ENCODE measurements at regions not wholly inside any gene's neighbourhood (a gene's known extent, or its start where the extent isn't known, plus 50 kb on each side); places are given as distances from the start of the nearest gene placed in this dataset.

DNA sequence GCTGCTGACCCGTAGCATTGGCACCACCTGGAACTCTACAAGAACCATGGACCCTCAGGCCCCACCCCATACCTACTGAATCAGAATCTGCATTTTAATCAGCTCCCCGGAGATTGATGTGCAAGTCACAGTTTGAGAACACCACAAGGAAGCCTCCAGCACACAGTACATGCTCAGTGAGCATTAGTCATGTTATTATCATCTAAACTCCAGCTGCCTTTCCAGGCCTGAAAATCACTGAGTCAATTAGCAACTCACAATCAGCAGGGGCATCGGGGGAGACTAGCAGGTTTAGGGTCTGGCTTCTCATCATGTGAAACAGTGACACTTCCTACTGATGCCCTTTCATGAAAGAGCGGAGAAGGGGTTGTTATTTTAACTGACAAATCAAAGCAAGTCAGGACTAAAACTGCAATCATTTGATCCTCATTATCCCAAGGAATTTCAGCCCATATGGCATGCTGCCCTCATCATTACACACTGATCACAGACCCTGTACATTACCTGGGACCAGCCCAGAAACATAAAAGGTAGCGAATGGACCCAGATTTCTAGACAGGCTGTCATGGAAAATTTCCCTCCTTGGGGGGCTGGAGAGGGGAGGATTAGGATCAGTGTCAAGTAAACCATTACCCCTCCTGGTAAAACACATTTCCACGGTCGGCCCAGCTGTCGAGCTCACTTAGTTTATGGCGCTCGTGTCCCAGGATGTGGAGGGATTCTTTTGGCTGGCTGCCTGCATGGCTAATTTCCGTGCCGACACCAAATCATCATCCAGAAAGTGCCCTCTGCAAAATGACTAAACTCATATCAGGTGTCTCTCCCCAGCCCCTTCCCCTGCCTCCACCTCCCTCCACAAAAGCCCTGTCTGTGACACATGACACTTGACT lies 122.8 kb downstream of the PRLHR start:
- no peak for DNase-seq (ENCODE audit: low read depth in 1 of 2, low spot score in 1 of 2)
- in situ Hi-C loops (cut with HindIII; ENCODE audit: low pct_unique_long_range_greater_than_20kb, low sequenced_read_pairs), result no loop called here
- TF ChIP-seq JUND (IDR thresholded peaks at IDR 0.05; ENCODE audit: low read depth), result no peak

DNA sequence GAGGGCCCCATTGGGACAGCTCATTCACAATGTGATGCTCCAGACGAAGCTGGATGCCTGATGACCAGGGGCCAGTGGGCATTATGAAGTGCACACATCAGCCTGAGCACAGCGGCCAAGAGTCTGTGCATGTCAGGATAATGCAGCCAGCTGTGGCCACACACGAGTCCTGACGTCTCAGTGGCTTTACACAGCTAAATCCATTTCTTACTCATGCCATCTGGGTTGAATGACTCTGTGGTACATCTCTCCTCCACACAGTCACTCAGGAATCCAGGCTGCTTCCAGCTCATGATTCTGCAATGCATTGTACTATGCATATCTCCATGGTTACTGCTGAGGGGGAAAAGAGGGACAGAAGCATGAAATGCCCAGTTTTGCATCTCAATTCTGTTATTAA lies 123.6 kb downstream of the PRLHR start:
- in situ Hi-C loops (cut with HindIII; ENCODE audit: low pct_unique_long_range_greater_than_20kb, low sequenced_read_pairs), result no loop called here
- no peak for DNase-seq (ENCODE audit: low read depth in 1 of 2, low spot score in 1 of 2)
- TF ChIP-seq JUND (IDR thresholded peaks at IDR 0.05; ENCODE audit: low read depth), result no peak

DNA sequence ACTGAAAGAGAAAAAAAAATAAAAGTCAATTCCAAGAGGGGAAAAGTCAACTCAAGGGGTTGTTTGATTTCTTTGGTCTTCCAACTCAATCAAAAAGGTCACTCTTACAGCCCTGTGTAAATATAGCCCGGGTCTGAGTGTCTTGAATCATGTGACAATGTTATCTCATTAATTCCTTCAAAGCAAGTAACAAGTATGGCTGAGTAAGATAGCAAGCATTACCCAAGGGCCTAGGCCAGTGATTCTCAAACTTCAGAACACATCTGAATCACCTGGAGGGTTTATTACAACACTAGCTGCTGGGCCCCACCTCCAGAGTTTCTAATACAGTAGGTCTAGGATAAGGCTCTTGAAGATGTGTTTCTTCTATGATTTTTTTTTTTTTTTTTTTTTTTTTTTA lies 125.0 kb downstream of the PRLHR start:
- no peak for DNase-seq (ENCODE audit: low read depth in 1 of 2, low spot score in 1 of 2)
- TF ChIP-seq JUND (IDR thresholded peaks at IDR 0.05; ENCODE audit: low read depth), result no peak
- in situ Hi-C loops (cut with HindIII; ENCODE audit: low pct_unique_long_range_greater_than_20kb, low sequenced_read_pairs), result no loop called here

DNA sequence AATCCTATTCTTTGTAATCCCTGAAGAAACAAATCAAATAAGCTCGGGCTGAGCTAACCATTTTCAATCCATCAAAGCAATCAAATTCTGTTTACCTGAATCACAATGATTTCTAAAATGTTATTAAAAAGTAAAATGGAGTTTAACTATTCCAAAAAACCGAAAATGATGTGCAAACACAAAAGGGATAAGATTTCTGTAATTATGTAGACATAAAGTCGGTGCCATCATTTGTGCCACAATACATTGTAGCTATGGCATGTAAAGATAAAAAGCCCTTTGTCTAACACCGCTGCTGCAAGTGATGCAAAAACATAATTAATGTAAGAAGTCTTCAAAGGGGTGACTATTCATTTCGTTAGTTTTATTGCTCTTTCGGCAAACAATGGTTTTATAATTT lies 125.1 kb upstream of the FAM204A start:
- in situ Hi-C loops (cut with HindIII; ENCODE audit: low pct_unique_long_range_greater_than_20kb, low sequenced_read_pairs), result no loop called here
- TF ChIP-seq JUND (IDR thresholded peaks at IDR 0.05; ENCODE audit: low read depth), result no peak
- DNase-seq (ENCODE audit: low read depth in 1 of 2, low spot score in 1 of 2), result no peak

DNA sequence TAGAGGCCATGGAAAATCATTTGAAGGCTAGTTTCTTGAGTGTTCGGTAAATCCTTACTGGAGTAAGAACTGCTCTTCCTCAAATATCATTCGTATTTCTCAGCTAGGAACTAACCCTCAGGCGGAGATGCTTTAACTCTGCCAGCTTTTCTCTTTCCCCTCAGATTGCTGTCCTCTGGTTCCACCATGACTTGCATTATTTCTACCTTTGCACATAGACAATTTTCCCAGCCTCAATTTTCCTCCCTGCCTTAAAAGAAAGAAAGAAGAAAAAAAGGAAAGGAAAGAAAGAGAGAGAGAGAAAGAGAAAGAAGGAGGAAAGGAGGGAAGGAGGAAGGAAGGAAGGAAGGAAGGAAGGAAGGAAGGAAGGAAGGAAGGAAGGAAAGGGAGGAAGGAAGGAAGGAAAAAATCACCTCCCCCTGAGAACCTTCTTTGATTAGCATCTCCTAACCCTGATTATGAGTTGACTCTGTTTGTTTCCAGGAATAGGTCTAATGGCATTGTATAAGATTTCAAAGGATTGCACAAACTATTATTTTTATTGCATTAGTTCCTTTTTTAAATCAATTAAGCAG lies 123.3 kb upstream of the FAM204A start:
- in situ Hi-C loops (cut with HindIII; ENCODE audit: low pct_unique_long_range_greater_than_20kb, low sequenced_read_pairs), result no loop called here
- DNase-seq (ENCODE audit: low read depth in 1 of 2, low spot score in 1 of 2), result no peak
- TF ChIP-seq JUND (IDR thresholded peaks at IDR 0.05; ENCODE audit: low read depth), result no peak

DNA sequence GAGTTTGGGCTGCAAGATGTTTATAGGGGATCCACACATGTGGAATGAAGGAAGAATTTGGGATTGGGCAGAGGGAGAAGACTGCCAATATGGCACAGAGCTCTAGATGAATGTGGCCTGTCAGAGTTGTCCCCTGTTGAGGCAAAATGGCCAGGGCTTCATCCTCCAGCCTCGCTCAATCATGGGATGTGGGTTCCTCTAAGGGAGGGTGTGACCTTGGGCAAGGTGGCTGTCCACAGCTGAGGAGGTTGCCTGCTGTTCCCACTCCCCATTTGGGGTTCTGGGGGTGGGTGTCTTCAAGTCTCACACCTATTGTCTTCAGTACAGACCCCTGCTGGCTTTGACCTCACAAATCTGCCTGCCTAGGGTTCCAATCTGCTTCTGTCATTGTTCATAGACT lies 121.6 kb upstream of the FAM204A start:
- in situ Hi-C loops (cut with HindIII; ENCODE audit: low pct_unique_long_range_greater_than_20kb, low sequenced_read_pairs), result no loop called here
- no peak for DNase-seq (ENCODE audit: low read depth in 1 of 2, low spot score in 1 of 2)
- no peak for TF ChIP-seq JUND (IDR thresholded peaks at IDR 0.05; ENCODE audit: low read depth)

DNA sequence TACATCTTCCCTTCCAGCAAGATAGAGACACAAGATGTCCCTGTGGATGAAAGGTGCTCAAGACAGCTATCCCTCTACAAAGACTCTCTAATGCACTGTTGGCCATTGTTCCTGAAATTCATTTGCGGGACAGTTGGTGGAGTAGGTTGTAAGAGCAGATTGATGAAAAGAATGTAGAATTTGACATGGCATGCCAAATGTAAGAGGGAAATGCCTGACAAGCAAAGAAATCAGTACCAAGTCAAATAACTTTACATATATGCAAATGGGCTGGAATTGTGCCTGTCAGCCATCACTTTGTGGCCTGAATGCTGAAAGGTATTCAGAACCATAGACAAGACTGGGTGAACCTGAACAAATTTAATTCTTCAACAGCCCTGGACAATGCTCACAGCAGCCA lies 120.3 kb upstream of the FAM204A start:
- TF ChIP-seq JUND (IDR thresholded peaks at IDR 0.05; ENCODE audit: low read depth), result no peak
- no peak for DNase-seq (ENCODE audit: low read depth in 1 of 2, low spot score in 1 of 2)
- in situ Hi-C loops (cut with HindIII; ENCODE audit: low pct_unique_long_range_greater_than_20kb, low sequenced_read_pairs), result no loop called here

DNA sequence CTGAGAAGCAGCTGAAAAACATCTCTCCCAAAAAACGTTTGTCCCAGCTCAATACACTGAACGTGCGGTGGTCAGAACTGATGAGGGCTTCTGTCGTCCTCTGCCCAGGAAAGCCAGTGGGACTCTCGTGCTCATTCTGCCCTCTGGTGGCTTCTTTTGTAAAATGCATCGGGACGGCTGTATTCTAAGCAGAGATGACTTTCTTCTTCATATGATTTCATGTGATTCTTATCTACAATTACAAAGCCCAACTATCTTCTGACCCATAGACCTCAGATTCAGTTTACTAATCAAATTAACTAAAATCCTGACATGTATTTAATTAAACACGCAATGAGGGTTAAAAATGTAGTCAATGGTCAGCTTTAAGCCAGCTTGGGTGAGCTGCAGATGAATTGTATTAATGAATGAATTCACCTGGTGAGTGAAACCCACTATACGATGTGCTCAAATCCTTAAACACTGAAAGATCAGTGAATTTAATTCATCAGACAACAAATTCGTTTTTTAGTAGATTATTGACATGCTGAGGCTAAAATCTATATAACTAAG lies 117.6 kb upstream of the FAM204A start:
- DNase-seq (ENCODE audit: low read depth in 1 of 2, low spot score in 1 of 2), result peak; percentile 16 to 76
- no peak for TF ChIP-seq JUND (IDR thresholded peaks at IDR 0.05; ENCODE audit: low read depth)
- in situ Hi-C loops (cut with HindIII; ENCODE audit: low pct_unique_long_range_greater_than_20kb, low sequenced_read_pairs), result no loop called here

DNA sequence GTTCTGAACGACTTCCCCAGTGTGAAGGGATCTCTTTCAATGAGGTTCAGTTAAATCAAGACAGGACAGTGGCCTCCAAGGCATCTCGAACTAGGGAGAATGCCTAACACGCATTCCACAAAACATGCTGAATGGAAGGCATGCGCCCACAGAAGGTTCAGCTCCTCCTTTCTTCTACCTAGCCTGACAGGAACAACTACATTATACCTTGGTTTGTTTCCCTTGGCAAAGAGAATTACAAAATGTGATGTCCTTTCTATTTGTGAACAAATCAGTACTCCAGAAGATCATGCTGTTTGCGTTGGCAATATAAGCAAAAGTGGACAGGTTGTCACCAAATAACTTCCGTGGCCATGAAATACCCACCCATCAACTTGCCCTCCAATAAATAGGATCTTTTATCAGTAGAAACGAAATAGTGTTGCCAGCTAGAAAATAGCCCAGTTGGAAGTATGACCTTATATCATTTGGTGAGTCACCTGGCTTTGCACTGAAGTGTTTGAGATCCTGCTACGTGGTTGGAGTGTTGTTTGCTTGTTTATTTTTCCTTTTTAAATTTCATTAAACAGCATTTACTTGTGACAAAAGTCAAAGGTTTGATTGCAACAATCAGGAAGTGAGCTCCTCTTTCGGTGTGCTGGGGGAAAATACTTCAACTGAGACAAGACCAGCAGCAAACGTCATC lies 117.0 kb upstream of the FAM204A start:
- DNase-seq (ENCODE audit: low read depth in 1 of 2, low spot score in 1 of 2), result peak in 1 of 2 experiments; percentile 70
- in situ Hi-C loops (cut with HindIII; ENCODE audit: low pct_unique_long_range_greater_than_20kb, low sequenced_read_pairs), result no loop called here
- TF ChIP-seq JUND (IDR thresholded peaks at IDR 0.05; ENCODE audit: low read depth), result no peak

DNA sequence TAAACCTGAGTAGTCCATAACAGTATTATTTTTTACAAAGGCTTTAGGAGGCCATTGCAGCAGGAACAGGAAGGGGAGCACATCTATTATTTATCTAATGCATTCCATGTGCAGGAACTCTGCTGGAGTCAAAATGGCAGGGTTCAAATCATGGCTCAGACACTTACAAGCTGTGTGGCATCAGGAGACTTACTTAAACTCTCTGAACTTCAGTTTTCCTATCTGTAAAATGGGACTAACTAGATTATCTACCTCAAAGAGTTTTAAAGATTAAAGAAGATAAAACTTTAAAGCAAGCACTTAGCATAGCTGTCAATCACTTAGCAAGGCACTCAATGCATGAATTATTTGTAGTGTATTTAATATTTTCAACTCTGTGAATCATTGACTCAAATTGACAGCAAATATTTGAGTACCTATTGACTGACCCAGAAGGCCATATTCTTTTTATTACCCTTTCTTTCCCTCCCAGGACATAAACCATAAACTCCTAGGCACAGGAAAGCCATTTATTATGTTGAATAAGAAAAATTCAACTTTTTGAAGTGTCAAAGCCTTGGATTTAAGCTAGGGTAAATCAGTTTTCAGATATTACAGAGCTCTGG lies 115.8 kb upstream of the FAM204A start:
- no peak for DNase-seq (ENCODE audit: low read depth in 1 of 2, low spot score in 1 of 2)
- no peak for TF ChIP-seq JUND (IDR thresholded peaks at IDR 0.05; ENCODE audit: low read depth)
- in situ Hi-C loops (cut with HindIII; ENCODE audit: low pct_unique_long_range_greater_than_20kb, low sequenced_read_pairs), result no loop called here

DNA sequence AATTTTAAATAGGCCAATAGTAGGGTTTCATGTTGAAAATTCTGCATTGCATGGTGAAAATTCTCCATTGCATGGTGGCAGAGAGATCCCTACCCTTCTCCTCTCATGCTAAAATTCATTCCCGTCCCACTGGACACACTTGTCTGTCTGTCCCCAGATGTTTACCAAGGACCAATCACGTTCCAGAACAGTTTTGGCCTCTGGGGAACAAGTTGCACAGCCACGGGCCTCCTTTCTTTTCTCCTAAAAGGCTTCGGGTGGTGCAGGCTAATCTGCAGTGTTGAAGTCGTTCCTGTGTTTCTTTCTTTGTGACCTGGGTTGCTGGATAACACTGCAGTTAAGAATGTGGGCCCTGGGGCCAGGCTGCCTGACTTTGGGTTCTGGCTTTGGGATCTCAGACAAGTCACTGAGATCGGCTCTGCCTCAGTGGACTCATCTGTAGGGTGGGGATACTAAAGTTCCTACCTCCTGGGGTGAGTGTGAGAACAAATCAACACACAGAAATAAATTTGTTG lies 113.1 kb upstream of the FAM204A start:
- no peak for TF ChIP-seq JUND (IDR thresholded peaks at IDR 0.05; ENCODE audit: low read depth)
- DNase-seq (ENCODE audit: low read depth in 1 of 2, low spot score in 1 of 2), result no peak
- in situ Hi-C loops (cut with HindIII; ENCODE audit: low pct_unique_long_range_greater_than_20kb, low sequenced_read_pairs), result no loop called here

DNA sequence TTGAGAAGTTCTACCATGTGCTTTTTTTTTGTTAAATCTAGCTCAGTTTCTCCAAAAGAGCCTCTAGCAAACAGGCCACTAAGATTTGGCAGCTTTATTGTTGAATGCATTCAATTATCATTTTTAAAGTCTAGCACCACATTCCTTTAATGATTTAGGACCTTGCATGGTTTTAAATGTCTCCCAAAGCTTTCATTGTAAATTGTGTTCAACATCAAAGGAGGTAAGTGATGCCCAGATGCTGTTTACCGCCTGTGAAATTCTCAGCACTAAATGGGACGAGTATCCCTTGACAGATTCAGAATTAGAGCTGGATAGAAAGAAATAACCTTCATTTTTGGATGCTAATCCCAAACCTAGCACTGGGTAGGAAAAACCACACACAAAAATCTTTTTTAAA lies 112.1 kb upstream of the FAM204A start:
- TF ChIP-seq JUND (IDR thresholded peaks at IDR 0.05; ENCODE audit: low read depth), result no peak
- in situ Hi-C loops (cut with HindIII; ENCODE audit: low pct_unique_long_range_greater_than_20kb, low sequenced_read_pairs), result no loop called here
- no peak for DNase-seq (ENCODE audit: low read depth in 1 of 2, low spot score in 1 of 2)
